ENCODE measurements at regions not wholly inside any gene's neighbourhood (a gene's known extent, or its start where the extent isn't known, plus 50 kb on each side); places are given as distances from the start of the nearest gene placed in this dataset.

- no peak overlapping the region for H3K4me2 ChIP-seq
- ChIA-PET POLR2A (ENCODE audit: unreplicated experiment) (no interaction called here), CTCF (no interaction called here)
- no peaks in the 10 kb centered on the region for H4K20me1 ChIP-seq (ENCODE audit: insufficient read depth)
- no peak overlapping the region for H3K4me3 ChIP-seq
- no peaks in the 10 kb centered on the region for H3K36me3 ChIP-seq (ENCODE audit: low read depth)
- H3K4me1 ChIP-seq (replicated peaks; ENCODE audit: insufficient read depth), result no peaks in the 10 kb centered on the region
- BruUV-seq (replicated peaks), result no TSS peak
- no peaks in the 10 kb centered on the region for H3K9me2 ChIP-seq (ENCODE audit: insufficient read depth)
- H3K27me3 ChIP-seq (ENCODE audit: insufficient read depth, low read depth), result no peaks in the 10 kb centered on the region
- TF ChIP-seq, protein P1, sequence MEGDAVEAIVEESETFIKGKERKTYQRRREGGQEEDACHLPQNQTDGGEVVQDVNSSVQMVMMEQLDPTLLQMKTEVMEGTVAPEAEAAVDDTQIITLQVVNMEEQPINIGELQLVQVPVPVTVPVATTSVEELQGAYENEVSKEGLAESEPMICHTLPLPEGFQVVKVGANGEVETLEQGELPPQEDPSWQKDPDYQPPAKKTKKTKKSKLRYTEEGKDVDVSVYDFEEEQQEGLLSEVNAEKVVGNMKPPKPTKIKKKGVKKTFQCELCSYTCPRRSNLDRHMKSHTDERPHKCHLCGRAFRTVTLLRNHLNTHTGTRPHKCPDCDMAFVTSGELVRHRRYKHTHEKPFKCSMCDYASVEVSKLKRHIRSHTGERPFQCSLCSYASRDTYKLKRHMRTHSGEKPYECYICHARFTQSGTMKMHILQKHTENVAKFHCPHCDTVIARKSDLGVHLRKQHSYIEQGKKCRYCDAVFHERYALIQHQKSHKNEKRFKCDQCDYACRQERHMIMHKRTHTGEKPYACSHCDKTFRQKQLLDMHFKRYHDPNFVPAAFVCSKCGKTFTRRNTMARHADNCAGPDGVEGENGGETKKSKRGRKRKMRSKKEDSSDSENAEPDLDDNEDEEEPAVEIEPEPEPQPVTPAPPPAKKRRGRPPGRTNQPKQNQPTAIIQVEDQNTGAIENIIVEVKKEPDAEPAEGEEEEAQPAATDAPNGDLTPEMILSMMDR (conservative IDR thresholded peaks at IDR 0.05), result no peak
- TF ChIP-seq EZH2 (IDR thresholded peaks at IDR 0.05; ENCODE audit: low read depth), result no peak
- H3K79me2 ChIP-seq (ENCODE audit: low read depth), result no peaks in the 10 kb centered on the region
- no peak overlapping the region for H3K27ac ChIP-seq
- no peak overlapping the region for H2AFZ ChIP-seq
- H3K9me3 ChIP-seq (ENCODE audit: insufficient read depth, low read depth), result no peaks in the 10 kb centered on the region
- no peak for DNase-seq
- no peaks in the 10 kb centered on the region for H3F3A ChIP-seq (ENCODE audit: insufficient read depth, low read depth)
- intact Hi-C loops (cut with micrococcal nuclease; ENCODE audit: unreplicated experiment), result no loop called here
Measured at GRCh38 chr12:126021675-126022074, 956.4 kb downstream of the AACS start.

GRCh38 chr12:126027825-126028224, 962.6 kb downstream of the AACS start:
- H3K79me2 ChIP-seq (ENCODE audit: low read depth), result no peaks in the 10 kb centered on the region
- TF ChIP-seq, protein P1 (conservative IDR thresholded peaks at IDR 0.05), result no peak
- no peak for TF ChIP-seq EZH2 (IDR thresholded peaks at IDR 0.05; ENCODE audit: low read depth)
- no peaks in the 10 kb centered on the region for H3K9me2 ChIP-seq (ENCODE audit: insufficient read depth)
- CTCF ChIA-PET, result no interaction called here
- peaks cover 4% of the 10 kb centered on the region; the same call in 1 of the 2 replicates for H3K4me1 ChIP-seq (replicated peaks; ENCODE audit: insufficient read depth)
- no peak overlapping the region for H3K4me2 ChIP-seq
- no peak overlapping the region for H3K4me3 ChIP-seq
- peaks cover 5% of the 10 kb centered on the region for H3K9me3 ChIP-seq (ENCODE audit: insufficient read depth, low read depth)
- H2AFZ ChIP-seq, result no peak overlapping the region
- H3K27me3 ChIP-seq (ENCODE audit: insufficient read depth, low read depth), result no peaks in the 10 kb centered on the region
- no peaks in the 10 kb centered on the region for H3F3A ChIP-seq (ENCODE audit: insufficient read depth, low read depth)
- no peaks in the 10 kb centered on the region for H3K36me3 ChIP-seq (ENCODE audit: low read depth)
- POLR2A ChIA-PET (ENCODE audit: unreplicated experiment), result no interaction called here
- BruUV-seq (replicated peaks), result no TSS peak
- H4K20me1 ChIP-seq (ENCODE audit: insufficient read depth), result no peaks in the 10 kb centered on the region
- no peak overlapping the region for H3K27ac ChIP-seq
- peak in 1 of 2 experiments; percentile 54 for DNase-seq
- intact Hi-C loops (cut with micrococcal nuclease; ENCODE audit: unreplicated experiment), result no loop called here

- Histone ChIP-seq H3K9me3 (ENCODE audit: insufficient read depth, low read depth) (peaks cover 9% of the 10 kb centered on the region), H3K9me2 (ENCODE audit: insufficient read depth) (no peaks in the 10 kb centered on the region), H3K27me3 (ENCODE audit: insufficient read depth, low read depth) (no peaks in the 10 kb centered on the region), H3K36me3 (ENCODE audit: low read depth) (no peaks in the 10 kb centered on the region), H3K4me3 (no peak overlapping the region), H2AFZ (no peak overlapping the region), H3K4me1 (replicated peaks; ENCODE audit: insufficient read depth) (peaks cover 13% of the 10 kb centered on the region), H4K20me1 (ENCODE audit: insufficient read depth) (no peaks in the 10 kb centered on the region), H3K27ac (no peak overlapping the region), H3K79me2 (ENCODE audit: low read depth) (no peaks in the 10 kb centered on the region), H3F3A (ENCODE audit: insufficient read depth, low read depth) (peaks cover 5% of the 10 kb centered on the region; the same call in 1 of the 2 replicates), H3K4me2 (no peak overlapping the region)
- TF ChIP-seq EZH2 (IDR thresholded peaks at IDR 0.05; ENCODE audit: low read depth), result no peak
- TF ChIP-seq, protein P1 (conservative IDR thresholded peaks at IDR 0.05), result no peak
- no TSS peak for BruUV-seq (replicated peaks)
- intact Hi-C loops (cut with micrococcal nuclease; ENCODE audit: unreplicated experiment), result no loop called here
- ChIA-PET CTCF (no interaction called here), POLR2A (ENCODE audit: unreplicated experiment) (interaction anchor here (0.6 kb wide), 1 partner anchor 40 kb away, joined by 6 read pairs; no protein-coding TSS in a partner anchor)
- no peak for DNase-seq
Measured at GRCh38 chr12:126030573-126030972, 965.3 kb downstream of the AACS start.
